Prostate gland (tissue), 2 donors: ENCODE measurements at regions not wholly inside any gene's neighbourhood (a gene's known extent, or its start where the extent isn't known, plus 50 kb on each side); places are given as distances from the start of the nearest gene placed in this dataset.

Experiments used
- DNase-seq: peaks from one replicate; pipeline ENCODE4 v3.0.0-alpha.2; 2019; ENCODE audit warnings: low spot score
- H3K27ac ChIP-seq, 2 donors: fragments of 200-600 bp; sonication (generic); 2 replicates each; pipeline ENCODE4 v1.5.1; 2017 to 2019
- H3K27me3 ChIP-seq: fragments of 200-600 bp; sonication (generic); replicated peaks from 2 replicates; pipeline ENCODE4 v1.5.1; 2019; ENCODE audit not compliant: insufficient read depth
- H3K36me3 ChIP-seq, 2 donors: fragments of 200-600 bp; sonication (generic); 1 replicate in 1 of 2; 2 replicates in 1 of 2; pipeline versions ENCODE4 v1.5.1 to v1.8.1; 2017 to 2019
- H3K4me1 ChIP-seq: fragments of 200-600 bp; sonication (generic); replicated peaks from 2 replicates; pipeline ENCODE4 v1.5.1; 2019
- H3K4me3 ChIP-seq, 2 donors: fragments of 200-600 bp; sonication (generic); 2 replicates each; pipeline ENCODE4 v1.5.1; 2017 to 2019
- H3K9me3 ChIP-seq: fragments of 200-600 bp; sonication (generic); 2 replicates; pipeline ENCODE4 v1.5.1; 2017
- CTCF ChIP-seq, 4 experiments: fragments of 200-600 bp in 2 of 4; fragments of 450-650 bp in 2 of 4; sonication (generic) in 2 of 4; IDR thresholded peaks; 1 replicate in 3 of 4; 2 replicates in 1 of 4; pipeline ENCODE4 v1.5.1; 2016 to 2019; ENCODE audit warnings: antibody characterized with exemption in 4 of 4, mild to moderate bottlenecking in 2 of 4, moderate library complexity in 2 of 4
- POLR2A ChIP-seq: fragments of 450-650 bp; IDR thresholded peaks from one replicate; pipeline ENCODE4 v1.6.1; 2016; ENCODE audit warnings: antibody characterized with exemption, mild to moderate bottlenecking
- POLR2AphosphoS5 ChIP-seq: sonication (generic); formaldehyde crosslinking; IDR thresholded peaks from one replicate; pipeline ENCODE4 v1.6.1; 2017; ENCODE audit warnings: antibody characterized with exemption
- WGBS: methylation state at CpG from one replicate; pipeline ENCODE4 v1.1.5; 2018; 5-methylcytosine and 5-hydroxymethylcytosine counted together
- intact Hi-C: fragments of 100-400 bp; cut with DNase I; formaldehyde crosslinking; loops from one replicate; pipeline ENCODE4 v1.14.2; 2022

- Histone ChIP-seq H3K27me3 (no peaks in the 10 kb centered on the region), H3K27ac (no peak overlapping the region), H3K4me1 (no peaks in the 10 kb centered on the region), H3K9me3 (no peaks in the 10 kb centered on the region), H3K36me3 (no peaks in the 10 kb centered on the region), H3K4me3 (no peak overlapping the region)
- intact Hi-C loops: no loop called here
- WGBS: 88% methylated on average over 2 of the region's 2 CpGs
- DNase-seq: no peak
- TF ChIP-seq CTCF (IDR thresholded peaks at IDR 0.05) (no peak), POLR2AphosphoS5 (no peak), POLR2A (no peak)
These were observed 402.6 kb upstream of the ZEB2 start for GRCh38 chr2:144922519-144922918.

GRCh38 chr2:144920755-144921530 is 401.0 kb upstream of the ZEB2 start:
- no peak for DNase-seq
- Histone ChIP-seq H3K36me3 (no peaks in the 10 kb centered on the region), H3K4me3 (no peak overlapping the region), H3K9me3 (no peaks in the 10 kb centered on the region), H3K27ac (no peak overlapping the region), H3K4me1 (no peaks in the 10 kb centered on the region), H3K27me3 (no peaks in the 10 kb centered on the region)
- 90% methylated on average over 3 of the region's 3 CpGs for WGBS
- TF ChIP-seq POLR2A: no peak
- TF ChIP-seq CTCF (IDR thresholded peaks at IDR 0.05): no peak
- no peak for TF ChIP-seq POLR2AphosphoS5
- intact Hi-C loops: no loop called here

- TF ChIP-seq POLR2AphosphoS5 (no peak), CTCF (IDR thresholded peaks at IDR 0.05) (no peak), POLR2A (no peak)
- H3K27me3 ChIP-seq: no peaks in the 10 kb centered on the region
- no peak overlapping the region for H3K4me3 ChIP-seq
- intact Hi-C loops: no loop called here
- no peak overlapping the region for H3K27ac ChIP-seq
- DNase-seq: no peak
- H3K9me3 ChIP-seq: no peaks in the 10 kb centered on the region
- 40% methylated on average over 2 of the region's 2 CpGs for WGBS
- no peaks in the 10 kb centered on the region for H3K36me3 ChIP-seq
- H3K4me1 ChIP-seq: no peaks in the 10 kb centered on the region
These were observed 394.9 kb upstream of the ZEB2 start for GRCh38 chr2:144914622-144915318.

GRCh38 chr2:144914113-144914512 is 394.2 kb upstream of the ZEB2 start:
- Histone ChIP-seq H3K9me3 (no peaks in the 10 kb centered on the region), H3K27ac (no peak overlapping the region), H3K36me3 (no peaks in the 10 kb centered on the region), H3K4me1 (no peaks in the 10 kb centered on the region), H3K27me3 (no peaks in the 10 kb centered on the region), H3K4me3 (no peak overlapping the region)
- intact Hi-C loops: no loop called here
- DNase-seq: no peak
- TF ChIP-seq CTCF (IDR thresholded peaks at IDR 0.05) (no peak), POLR2A (no peak), POLR2AphosphoS5 (no peak)
- WGBS: 44% methylated on average over 1 of the region's 1 CpG

GRCh38 chr2:144912206-144912605 is 392.3 kb upstream of the ZEB2 start:
- Histone ChIP-seq H3K9me3 (no peaks in the 10 kb centered on the region), H3K27ac (no peak overlapping the region), H3K4me3 (no peak overlapping the region), H3K27me3 (no peaks in the 10 kb centered on the region), H3K4me1 (no peaks in the 10 kb centered on the region), H3K36me3 (no peaks in the 10 kb centered on the region)
- WGBS: 61% methylated on average over 2 of the region's 2 CpGs
- intact Hi-C loops: no loop called here
- no peak for DNase-seq
- no peak for TF ChIP-seq POLR2A
- TF ChIP-seq POLR2AphosphoS5: no peak
- TF ChIP-seq CTCF (IDR thresholded peaks at IDR 0.05): no peak
